Astrocyte (in vitro differentiated cells and primary cell): ENCODE measurements at regions not wholly inside any gene's neighbourhood (a gene's known extent, or its start where the extent isn't known, plus 50 kb on each side); places are given as distances from the start of the nearest gene placed in this dataset.
"Not testable (repeated sequence)": the region's sequence is repeated elsewhere in the genome, so short reads cannot be mapped to it uniquely, and the experiment has no call there.

ENCODE experiments used
- DNase-seq: peaks from one replicate; pipeline ENCODE4 v3.0.0-alpha.2; 2010; ENCODE audit warnings: low read depth
- FAIRE-seq: peaks from 2 replicates; lab custom pipeline; 2011; peaks lifted over from hg19 to GRCh38; lab: Jason Lieb, UNC
- H2AFZ ChIP-seq: 2 replicates; pipeline ENCODE4 v1.6.0; 2012; ENCODE audit warnings: low read depth, low read length, inconsistent platforms
- H3K27ac ChIP-seq: 2 replicates; pipeline ENCODE4 v1.5.1; 2011; ENCODE audit warnings: low read depth, low read length, inconsistent platforms
- H3K27me3 ChIP-seq: 2 replicates; pipeline ENCODE4 v1.6.0; 2011; ENCODE audit warnings: low read length, inconsistent platforms; ENCODE audit not compliant: insufficient read depth
- H3K36me3 ChIP-seq: 2 replicates; pipeline ENCODE4 v1.5.1; 2011; ENCODE audit warnings: low read length, inconsistent platforms; ENCODE audit not compliant: insufficient read depth
- H3K4me1 ChIP-seq: 2 replicates; pipeline ENCODE4 v1.5.1; 2011; ENCODE audit warnings: low read length, inconsistent platforms; ENCODE audit not compliant: insufficient read depth
- H3K4me2 ChIP-seq: 2 replicates; pipeline ENCODE4 v1.6.0; 2012; ENCODE audit warnings: low read length, inconsistent platforms
- H3K4me3 ChIP-seq: 2 replicates; pipeline ENCODE4 v1.5.1; 2011; ENCODE audit warnings: low read depth, mild to moderate bottlenecking, low read length, inconsistent platforms; ENCODE audit not compliant: insufficient read depth
- H3K79me2 ChIP-seq: 2 replicates; pipeline ENCODE4 v1.6.0; 2012; ENCODE audit warnings: mild to moderate bottlenecking, low read length, inconsistent platforms; ENCODE audit not compliant: insufficient read depth
- H3K9ac ChIP-seq: 2 replicates; pipeline ENCODE4 v1.6.0; 2012; ENCODE audit warnings: mild to moderate bottlenecking, low read length, inconsistent platforms
- H3K9me3 ChIP-seq: 2 replicates; pipeline ENCODE4 v1.5.1; 2012; ENCODE audit warnings: low read depth, mild to moderate bottlenecking, low read length, inconsistent platforms; ENCODE audit not compliant: insufficient read depth
- H4K20me1 ChIP-seq: 2 replicates; pipeline ENCODE4 v1.6.0; 2012; ENCODE audit warnings: low read length, inconsistent platforms; ENCODE audit not compliant: insufficient read depth
- H3K27ac Mint-ChIP-seq: one replicate; pipeline ENCODE4 v1.8.0; 2021; ENCODE audit warnings: mild to moderate bottlenecking, mixed read lengths; ENCODE audit not compliant: unreplicated experiment
- H3K27me3 Mint-ChIP-seq: one replicate; pipeline ENCODE4 v1.8.0; 2021; ENCODE audit warnings: low read depth, mixed read lengths; ENCODE audit not compliant: unreplicated experiment
- H3K36me3 Mint-ChIP-seq: one replicate; pipeline ENCODE4 v1.8.0; 2021; ENCODE audit warnings: low read depth, mixed read lengths; ENCODE audit not compliant: unreplicated experiment
- H3K4me1 Mint-ChIP-seq: one replicate; pipeline ENCODE4 v1.8.0; 2021; ENCODE audit warnings: low read depth, mixed read lengths; ENCODE audit not compliant: unreplicated experiment
- H3K4me3 Mint-ChIP-seq: one replicate; pipeline ENCODE4 v1.8.0; 2021; ENCODE audit warnings: mild to moderate bottlenecking, moderate library complexity, mixed read lengths; ENCODE audit not compliant: unreplicated experiment
- H3K9me3 Mint-ChIP-seq: one replicate; pipeline ENCODE4 v1.8.0; 2021; ENCODE audit warnings: mild to moderate bottlenecking, mixed read lengths; ENCODE audit not compliant: unreplicated experiment
- CTCF ChIP-seq: IDR thresholded peaks from 2 replicates; pipeline ENCODE4 v1.5.1; 2011; ENCODE audit warnings: low read depth, mild to moderate bottlenecking, inconsistent platforms, low read length, moderate library complexity; ENCODE audit not compliant: insufficient read depth
- EZH2 ChIP-seq: IDR thresholded peaks from 2 replicates; pipeline ENCODE4 v1.6.1; 2012; ENCODE audit warnings: mild to moderate bottlenecking, low read length, inconsistent platforms; ENCODE audit not compliant: insufficient read depth

- H3K4me2 ChIP-seq, result no peak overlapping the region
- DNase-seq, result no peak
- H3K4me3 ChIP-seq, result no peak overlapping the region
- Mint-ChIP-seq H3K4me3 (no peak overlapping the region), H3K27me3 (no peaks in the 10 kb centered on the region), H3K36me3 (peaks cover 5% of the 10 kb centered on the region), H3K27ac (no peak overlapping the region), H3K9me3 (peaks cover 13% of the 10 kb centered on the region), H3K4me1 (no peaks in the 10 kb centered on the region)
- H3K9ac ChIP-seq, result no peak overlapping the region
- H4K20me1 ChIP-seq, result no peaks in the 10 kb centered on the region
- H3K36me3 ChIP-seq, result no peaks in the 10 kb centered on the region
- FAIRE-seq, result no peak
- no peaks in the 10 kb centered on the region for H3K79me2 ChIP-seq
- no peak overlapping the region for H3K27ac ChIP-seq
- TF ChIP-seq EZH2 (no peak), CTCF (no peak)
- H3K27me3 ChIP-seq, result no peaks in the 10 kb centered on the region
- no peak overlapping the region for H2AFZ ChIP-seq
- H3K9me3 ChIP-seq, result peaks cover 7% of the 10 kb centered on the region
- H3K4me1 ChIP-seq, result no peaks in the 10 kb centered on the region
These were observed 125.0 kb downstream of the GJA1 start for GRCh38 chr6:121560476-121560875.

GRCh38 chr6:121563286-121563685, 127.8 kb downstream of the GJA1 start:
- no peaks in the 10 kb centered on the region for H3K27me3 Mint-ChIP-seq
- H3K4me2 ChIP-seq, result no peak overlapping the region
- H3K27me3 ChIP-seq, result no peaks in the 10 kb centered on the region
- H4K20me1 ChIP-seq, result no peaks in the 10 kb centered on the region
- H3K4me1 ChIP-seq, result no peaks in the 10 kb centered on the region
- H3K4me3 Mint-ChIP-seq, result no peak overlapping the region
- no peak for TF ChIP-seq CTCF
- TF ChIP-seq EZH2, result no peak
- H3K27ac ChIP-seq, result no peak overlapping the region
- no peak overlapping the region for H3K4me3 ChIP-seq
- no peak overlapping the region for H3K9ac ChIP-seq
- H3K4me1 Mint-ChIP-seq, result no peaks in the 10 kb centered on the region
- H3K36me3 Mint-ChIP-seq, result peaks cover 5% of the 10 kb centered on the region
- peaks cover 15% of the 10 kb centered on the region for H3K9me3 Mint-ChIP-seq
- H3K9me3 ChIP-seq, result peaks cover 7% of the 10 kb centered on the region
- no peaks in the 10 kb centered on the region for H3K36me3 ChIP-seq
- no peak overlapping the region for H3K27ac Mint-ChIP-seq
- DNase-seq (no peak), FAIRE-seq (no peak)
- no peaks in the 10 kb centered on the region for H3K79me2 ChIP-seq
- H2AFZ ChIP-seq, result no peak overlapping the region

- H3K27ac ChIP-seq, H3K27me3 Mint-ChIP-seq, H3K27ac Mint-ChIP-seq, H3K9me3 ChIP-seq, FAIRE-seq, H3K4me3 ChIP-seq, H3K27me3 ChIP-seq, H3K4me3 Mint-ChIP-seq, H3K4me1 ChIP-seq, H4K20me1 ChIP-seq, H3K4me1 Mint-ChIP-seq, H3K9ac ChIP-seq, DNase-seq, H3K79me2 ChIP-seq, H3K4me2 ChIP-seq, H2AFZ ChIP-seq, H3K36me3 Mint-ChIP-seq, H3K36me3 ChIP-seq: not testable (repeated sequence)
- peaks cover 15% of the 10 kb centered on the region for H3K9me3 Mint-ChIP-seq
These were observed 129.1 kb downstream of the GJA1 start for GRCh38 chr6:121564529-121564928.
